ENCODE measurements at regions not wholly inside any gene's neighbourhood (a gene's known extent, or its start where the extent isn't known, plus 50 kb on each side); places are given as distances from the start of the nearest gene placed in this dataset.

GRCh38 chr2:8259841-8260178, 422.0 kb upstream of the ID2 start:
- TF ChIP-seq POLR2AphosphoS5 (IDR thresholded peaks at IDR 0.05; ENCODE audit: low read depth, low read length) (no peak), RAD21 (IDR thresholded peaks at IDR 0.05; ENCODE audit: low read depth) (no peak), EZH2phosphoT487 (IDR thresholded peaks at IDR 0.05; ENCODE audit: borderline replicate concordance) (no peak), JUND (IDR thresholded peaks at IDR 0.05) (no peak), POLR2A (IDR thresholded peaks at IDR 0.05; ENCODE audit: borderline replicate concordance, extremely low read depth, insufficient read depth, insufficient read length) (no peak), EZH2 (IDR thresholded peaks at IDR 0.05) (no peak), ZNF274 (IDR thresholded peaks at IDR 0.05; ENCODE audit: low read depth, low read length) (no peak), EGR1 (IDR thresholded peaks at IDR 0.05; ENCODE audit: low read depth) (no peak), ZBTB33 (IDR thresholded peaks at IDR 0.05; ENCODE audit: extremely low read depth, insufficient replicate concordance, low read length) (no peak), FOSL1 (IDR thresholded peaks at IDR 0.05; ENCODE audit: low read depth) (no peak), TCF7L2 (IDR thresholded peaks at IDR 0.05; ENCODE audit: borderline replicate concordance, extremely low read depth, insufficient read depth, insufficient read length) (no peak), SP1 (IDR thresholded peaks at IDR 0.05; ENCODE audit: low read depth) (no peak)
- TF ChIP-seq, protein P1, sequence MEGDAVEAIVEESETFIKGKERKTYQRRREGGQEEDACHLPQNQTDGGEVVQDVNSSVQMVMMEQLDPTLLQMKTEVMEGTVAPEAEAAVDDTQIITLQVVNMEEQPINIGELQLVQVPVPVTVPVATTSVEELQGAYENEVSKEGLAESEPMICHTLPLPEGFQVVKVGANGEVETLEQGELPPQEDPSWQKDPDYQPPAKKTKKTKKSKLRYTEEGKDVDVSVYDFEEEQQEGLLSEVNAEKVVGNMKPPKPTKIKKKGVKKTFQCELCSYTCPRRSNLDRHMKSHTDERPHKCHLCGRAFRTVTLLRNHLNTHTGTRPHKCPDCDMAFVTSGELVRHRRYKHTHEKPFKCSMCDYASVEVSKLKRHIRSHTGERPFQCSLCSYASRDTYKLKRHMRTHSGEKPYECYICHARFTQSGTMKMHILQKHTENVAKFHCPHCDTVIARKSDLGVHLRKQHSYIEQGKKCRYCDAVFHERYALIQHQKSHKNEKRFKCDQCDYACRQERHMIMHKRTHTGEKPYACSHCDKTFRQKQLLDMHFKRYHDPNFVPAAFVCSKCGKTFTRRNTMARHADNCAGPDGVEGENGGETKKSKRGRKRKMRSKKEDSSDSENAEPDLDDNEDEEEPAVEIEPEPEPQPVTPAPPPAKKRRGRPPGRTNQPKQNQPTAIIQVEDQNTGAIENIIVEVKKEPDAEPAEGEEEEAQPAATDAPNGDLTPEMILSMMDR (IDR thresholded peaks at IDR 0.05 in 2 of 3, conservative IDR thresholded peaks at IDR 0.05 in 1 of 3; ENCODE audit: borderline replicate concordance in 1 of 3, insufficient read depth in 1 of 3, low read depth in 2 of 3, low read length in 2 of 3) = no peak
- TF ChIP-seq, protein P2, sequence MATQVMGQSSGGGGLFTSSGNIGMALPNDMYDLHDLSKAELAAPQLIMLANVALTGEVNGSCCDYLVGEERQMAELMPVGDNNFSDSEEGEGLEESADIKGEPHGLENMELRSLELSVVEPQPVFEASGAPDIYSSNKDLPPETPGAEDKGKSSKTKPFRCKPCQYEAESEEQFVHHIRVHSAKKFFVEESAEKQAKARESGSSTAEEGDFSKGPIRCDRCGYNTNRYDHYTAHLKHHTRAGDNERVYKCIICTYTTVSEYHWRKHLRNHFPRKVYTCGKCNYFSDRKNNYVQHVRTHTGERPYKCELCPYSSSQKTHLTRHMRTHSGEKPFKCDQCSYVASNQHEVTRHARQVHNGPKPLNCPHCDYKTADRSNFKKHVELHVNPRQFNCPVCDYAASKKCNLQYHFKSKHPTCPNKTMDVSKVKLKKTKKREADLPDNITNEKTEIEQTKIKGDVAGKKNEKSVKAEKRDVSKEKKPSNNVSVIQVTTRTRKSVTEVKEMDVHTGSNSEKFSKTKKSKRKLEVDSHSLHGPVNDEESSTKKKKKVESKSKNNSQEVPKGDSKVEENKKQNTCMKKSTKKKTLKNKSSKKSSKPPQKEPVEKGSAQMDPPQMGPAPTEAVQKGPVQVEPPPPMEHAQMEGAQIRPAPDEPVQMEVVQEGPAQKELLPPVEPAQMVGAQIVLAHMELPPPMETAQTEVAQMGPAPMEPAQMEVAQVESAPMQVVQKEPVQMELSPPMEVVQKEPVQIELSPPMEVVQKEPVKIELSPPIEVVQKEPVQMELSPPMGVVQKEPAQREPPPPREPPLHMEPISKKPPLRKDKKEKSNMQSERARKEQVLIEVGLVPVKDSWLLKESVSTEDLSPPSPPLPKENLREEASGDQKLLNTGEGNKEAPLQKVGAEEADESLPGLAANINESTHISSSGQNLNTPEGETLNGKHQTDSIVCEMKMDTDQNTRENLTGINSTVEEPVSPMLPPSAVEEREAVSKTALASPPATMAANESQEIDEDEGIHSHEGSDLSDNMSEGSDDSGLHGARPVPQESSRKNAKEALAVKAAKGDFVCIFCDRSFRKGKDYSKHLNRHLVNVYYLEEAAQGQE (IDR thresholded peaks at IDR 0.05; ENCODE audit: low read depth) = no peak
